Neural cell (in vitro differentiated cells): ENCODE measurements at regions not wholly inside any gene's neighbourhood (a gene's known extent, or its start where the extent isn't known, plus 50 kb on each side); places are given as distances from the start of the nearest gene placed in this dataset.

Experiments used
- H2AFZ ChIP-seq: fragments of 200-600, 300-800 bp; sonication (generic), shearing (Covaris generic); 2 replicates; pipeline ENCODE4 v1.6.0; 2014; ENCODE audit warnings: low read depth, mild to moderate bottlenecking, antibody characterized with exemption, low read length, moderate library complexity
- H3F3A ChIP-seq: fragments of 200-600 bp; shearing (Covaris generic); 2 replicates; pipeline ENCODE4 v1.6.1; 2016; ENCODE audit warnings: mild to moderate bottlenecking, moderate library complexity, mixed read lengths, antibody characterized with exemption, low read length; ENCODE audit not compliant: insufficient read depth, poor library complexity, severe bottlenecking
- H3K27ac ChIP-seq: fragments of 200-600, 300-800 bp; sonication (generic), shearing (Covaris generic); 2 replicates; pipeline ENCODE4 v1.5.1; 2014; ENCODE audit warnings: mild to moderate bottlenecking, low read length, moderate library complexity
- H3K27me3 ChIP-seq: fragments of 300-800, 200-600 bp; sonication (generic), shearing (Covaris generic); 2 replicates; pipeline ENCODE4 v1.6.0; 2014; ENCODE audit warnings: mild to moderate bottlenecking, low read depth, low read length, moderate library complexity; ENCODE audit not compliant: insufficient read depth
- H3K36me3 ChIP-seq: fragments of 300-800, 200-600 bp; sonication (generic), shearing (Covaris generic); 2 replicates; pipeline ENCODE4 v1.5.1; 2014; ENCODE audit warnings: mild to moderate bottlenecking, antibody characterized with exemption, low read length, moderate library complexity; ENCODE audit not compliant: insufficient read depth
- H3K4me2 ChIP-seq: fragments of 300-800, 200-600 bp; sonication (generic), shearing (Covaris generic); 2 replicates; pipeline ENCODE4 v1.6.0; 2014; ENCODE audit warnings: mild to moderate bottlenecking, low read length
- H3K4me3 ChIP-seq: fragments of 300-800, 200-600 bp; sonication (generic), shearing (Covaris generic); 2 replicates; pipeline ENCODE4 v1.5.1; 2014; ENCODE audit warnings: mild to moderate bottlenecking, low read length, moderate library complexity
- H3K79me2 ChIP-seq: fragments of 200-600 bp; shearing (Covaris generic); replicated peaks from 2 replicates; pipeline ENCODE4 v1.6.0; 2014; ENCODE audit warnings: mild to moderate bottlenecking, low read length, moderate library complexity; ENCODE audit not compliant: insufficient read depth
- H3K9ac ChIP-seq: fragments of 300-800, 200-600 bp; sonication (generic), shearing (Covaris generic); 2 replicates; pipeline ENCODE4 v1.6.1; 2016; ENCODE audit warnings: mild to moderate bottlenecking, low read length, mixed read lengths
- H3K9me2 ChIP-seq: fragments of 200-600 bp; shearing (Covaris generic); 2 replicates; pipeline ENCODE4 v1.6.1; 2016; ENCODE audit warnings: mild to moderate bottlenecking, low read length, mixed read lengths; ENCODE audit not compliant: insufficient read depth
- H3K9me3 ChIP-seq: fragments of 200-600, 300-800 bp; sonication (generic), shearing (Covaris generic); 2 replicates; pipeline ENCODE4 v1.6.1; 2016; ENCODE audit warnings: mild to moderate bottlenecking, mixed run types, low read length, moderate library complexity, mixed read lengths
- H4K20me1 ChIP-seq: fragments of 200-600 bp; shearing (Covaris generic); 2 replicates; pipeline ENCODE4 v1.6.1; 2016; ENCODE audit warnings: mild to moderate bottlenecking, mixed run types; ENCODE audit not compliant: insufficient read depth
- EP300 ChIP-seq: fragments of 450-650 bp; conservative IDR thresholded peaks from 2 replicates; pipeline ENCODE4 v1.6.1; 2014; ENCODE audit warnings: antibody characterized with exemption, mild to moderate bottlenecking, moderate library complexity; ENCODE audit not compliant: poor library complexity, severe bottlenecking
- EZH2 ChIP-seq: fragments of 200-600, 300-800 bp; shearing (Covaris generic), sonication (generic); IDR thresholded peaks from 2 replicates; pipeline ENCODE4 v1.6.1; 2014; ENCODE audit warnings: antibody characterized with exemption, low read length, borderline replicate concordance, mild to moderate bottlenecking; ENCODE audit not compliant: insufficient read depth, poor library complexity, severe bottlenecking
- MXI1 ChIP-seq: fragments of 450-650 bp; conservative IDR thresholded peaks from 2 replicates; pipeline ENCODE4 v1.6.1; 2014; ENCODE audit warnings: antibody characterized with exemption, mild to moderate bottlenecking; ENCODE audit not compliant: poor library complexity, severe bottlenecking
- POLR2AphosphoS5 ChIP-seq: IDR thresholded peaks from 2 replicates; pipeline ENCODE4 v1.6.1; 2012
- RAD21 ChIP-seq: fragments of 450-650 bp; conservative IDR thresholded peaks from 2 replicates; pipeline ENCODE4 v1.6.1; 2014; ENCODE audit warnings: antibody characterized with exemption, mild to moderate bottlenecking, moderate library complexity
- SMC3 ChIP-seq: fragments of 450-650 bp; conservative IDR thresholded peaks from 2 replicates; pipeline ENCODE4 v1.6.1; 2014; ENCODE audit warnings: antibody characterized with exemption, mild to moderate bottlenecking, moderate library complexity; ENCODE audit not compliant: poor library complexity
- TAF1 ChIP-seq: IDR thresholded peaks from 2 replicates; pipeline ENCODE4 v1.6.1; 2012; ENCODE audit warnings: low read depth
- TF ChIP-seq, protein P1 (sequence below): fragments of 450-650 bp; IDR thresholded peaks from 2 replicates; pipeline ENCODE4 v1.5.1; 2014; ENCODE audit warnings: antibody characterized with exemption, mild to moderate bottlenecking, moderate library complexity; ENCODE audit not compliant: poor library complexity, severe bottlenecking
- TF ChIP-seq, protein P2 (sequence below): IDR thresholded peaks from 2 replicates; pipeline ENCODE4 v1.6.1; 2012; ENCODE audit warnings: borderline replicate concordance

DNA sequence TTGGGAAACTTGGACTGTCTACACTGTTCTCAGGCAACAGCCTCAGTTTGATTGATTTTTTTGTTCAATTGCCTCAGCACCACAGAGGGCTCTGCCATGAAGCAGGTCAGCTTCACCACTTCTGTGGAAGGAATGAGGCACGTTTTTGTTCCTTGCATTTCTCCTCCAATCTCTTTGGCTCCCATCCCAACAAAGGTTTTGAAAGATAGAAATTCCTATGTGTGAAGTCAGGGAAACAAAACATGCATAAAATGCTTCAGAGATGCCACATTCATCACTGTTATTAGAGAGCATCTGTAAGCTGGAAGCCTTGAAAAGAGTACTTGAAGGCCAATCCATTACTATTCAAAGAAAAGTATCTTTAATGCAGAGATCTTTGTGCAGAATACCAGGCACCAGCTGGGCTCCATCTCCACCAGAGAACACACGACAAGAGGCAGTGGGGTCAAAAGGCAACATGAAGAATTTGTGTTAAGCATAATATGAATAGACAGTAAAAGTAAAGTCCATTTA is 249.1 kb upstream of the LYZL1 start:
- Histone ChIP-seq H4K20me1 (no peaks in the 10 kb centered on the region), H3K9me2 (no peaks in the 10 kb centered on the region), H3K9me3 (peaks cover 3% of the 10 kb centered on the region), H3K4me3 (no peak overlapping the region), H3K36me3 (no peaks in the 10 kb centered on the region), H3K4me2 (no peak overlapping the region), H3K27ac (no peak overlapping the region), H3K27me3 (no peaks in the 10 kb centered on the region), H2AFZ (no peak overlapping the region), H3F3A (no peaks in the 10 kb centered on the region), H3K79me2 (no peaks in the 10 kb centered on the region), H3K9ac (no peak overlapping the region)
- TF ChIP-seq EP300 (no peak), POLR2AphosphoS5 (no peak), TAF1 (no peak), RAD21 (no peak), SMC3 (no peak), MXI1 (no peak), EZH2 (no peak)
- TF ChIP-seq, protein P1, sequence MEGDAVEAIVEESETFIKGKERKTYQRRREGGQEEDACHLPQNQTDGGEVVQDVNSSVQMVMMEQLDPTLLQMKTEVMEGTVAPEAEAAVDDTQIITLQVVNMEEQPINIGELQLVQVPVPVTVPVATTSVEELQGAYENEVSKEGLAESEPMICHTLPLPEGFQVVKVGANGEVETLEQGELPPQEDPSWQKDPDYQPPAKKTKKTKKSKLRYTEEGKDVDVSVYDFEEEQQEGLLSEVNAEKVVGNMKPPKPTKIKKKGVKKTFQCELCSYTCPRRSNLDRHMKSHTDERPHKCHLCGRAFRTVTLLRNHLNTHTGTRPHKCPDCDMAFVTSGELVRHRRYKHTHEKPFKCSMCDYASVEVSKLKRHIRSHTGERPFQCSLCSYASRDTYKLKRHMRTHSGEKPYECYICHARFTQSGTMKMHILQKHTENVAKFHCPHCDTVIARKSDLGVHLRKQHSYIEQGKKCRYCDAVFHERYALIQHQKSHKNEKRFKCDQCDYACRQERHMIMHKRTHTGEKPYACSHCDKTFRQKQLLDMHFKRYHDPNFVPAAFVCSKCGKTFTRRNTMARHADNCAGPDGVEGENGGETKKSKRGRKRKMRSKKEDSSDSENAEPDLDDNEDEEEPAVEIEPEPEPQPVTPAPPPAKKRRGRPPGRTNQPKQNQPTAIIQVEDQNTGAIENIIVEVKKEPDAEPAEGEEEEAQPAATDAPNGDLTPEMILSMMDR = no peak
- TF ChIP-seq, protein P2, sequence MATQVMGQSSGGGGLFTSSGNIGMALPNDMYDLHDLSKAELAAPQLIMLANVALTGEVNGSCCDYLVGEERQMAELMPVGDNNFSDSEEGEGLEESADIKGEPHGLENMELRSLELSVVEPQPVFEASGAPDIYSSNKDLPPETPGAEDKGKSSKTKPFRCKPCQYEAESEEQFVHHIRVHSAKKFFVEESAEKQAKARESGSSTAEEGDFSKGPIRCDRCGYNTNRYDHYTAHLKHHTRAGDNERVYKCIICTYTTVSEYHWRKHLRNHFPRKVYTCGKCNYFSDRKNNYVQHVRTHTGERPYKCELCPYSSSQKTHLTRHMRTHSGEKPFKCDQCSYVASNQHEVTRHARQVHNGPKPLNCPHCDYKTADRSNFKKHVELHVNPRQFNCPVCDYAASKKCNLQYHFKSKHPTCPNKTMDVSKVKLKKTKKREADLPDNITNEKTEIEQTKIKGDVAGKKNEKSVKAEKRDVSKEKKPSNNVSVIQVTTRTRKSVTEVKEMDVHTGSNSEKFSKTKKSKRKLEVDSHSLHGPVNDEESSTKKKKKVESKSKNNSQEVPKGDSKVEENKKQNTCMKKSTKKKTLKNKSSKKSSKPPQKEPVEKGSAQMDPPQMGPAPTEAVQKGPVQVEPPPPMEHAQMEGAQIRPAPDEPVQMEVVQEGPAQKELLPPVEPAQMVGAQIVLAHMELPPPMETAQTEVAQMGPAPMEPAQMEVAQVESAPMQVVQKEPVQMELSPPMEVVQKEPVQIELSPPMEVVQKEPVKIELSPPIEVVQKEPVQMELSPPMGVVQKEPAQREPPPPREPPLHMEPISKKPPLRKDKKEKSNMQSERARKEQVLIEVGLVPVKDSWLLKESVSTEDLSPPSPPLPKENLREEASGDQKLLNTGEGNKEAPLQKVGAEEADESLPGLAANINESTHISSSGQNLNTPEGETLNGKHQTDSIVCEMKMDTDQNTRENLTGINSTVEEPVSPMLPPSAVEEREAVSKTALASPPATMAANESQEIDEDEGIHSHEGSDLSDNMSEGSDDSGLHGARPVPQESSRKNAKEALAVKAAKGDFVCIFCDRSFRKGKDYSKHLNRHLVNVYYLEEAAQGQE = no peak

DNA sequence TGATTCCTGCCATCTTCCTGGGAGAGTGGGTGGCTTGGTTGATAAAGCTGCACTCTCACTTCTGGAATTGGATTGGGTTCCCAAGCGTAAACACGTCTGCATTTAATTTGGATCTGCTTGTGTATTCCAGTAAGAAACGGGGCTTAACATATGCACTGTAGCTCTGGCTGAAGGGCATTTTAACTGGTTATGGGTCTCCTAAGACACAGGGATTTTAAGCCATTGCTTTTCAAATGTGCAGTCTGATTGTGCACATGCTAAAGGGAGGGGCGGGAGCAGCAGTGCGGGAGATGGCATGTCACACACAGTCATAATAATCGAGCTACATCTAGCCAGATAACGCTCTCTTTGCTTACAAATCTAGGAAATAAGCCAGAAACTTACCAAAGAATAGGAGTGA is 247.3 kb upstream of the LYZL1 start:
- no peaks in the 10 kb centered on the region for H3K36me3 ChIP-seq
- H3K27ac ChIP-seq = no peak overlapping the region
- TF ChIP-seq RAD21 (no peak), MXI1 (no peak), POLR2AphosphoS5 (no peak), EZH2 (no peak), SMC3 (no peak), TAF1 (no peak), EP300 (no peak)
- TF ChIP-seq, protein P2 = no peak
- TF ChIP-seq, protein P1 = no peak
- H3K4me2 ChIP-seq = no peak overlapping the region
- no peaks in the 10 kb centered on the region for H3F3A ChIP-seq
- no peak overlapping the region for H3K9ac ChIP-seq
- no peak overlapping the region for H2AFZ ChIP-seq
- no peak overlapping the region for H3K4me3 ChIP-seq
- no peaks in the 10 kb centered on the region for H4K20me1 ChIP-seq
- H3K9me3 ChIP-seq = peaks cover 3% of the 10 kb centered on the region
- H3K9me2 ChIP-seq = no peaks in the 10 kb centered on the region
- H3K79me2 ChIP-seq = no peaks in the 10 kb centered on the region
- H3K27me3 ChIP-seq = no peaks in the 10 kb centered on the region
